ENCODE measurements at regions not wholly inside any gene's neighbourhood (a gene's known extent, or its start where the extent isn't known, plus 50 kb on each side); places are given as distances from the start of the nearest gene placed in this dataset.

DNA sequence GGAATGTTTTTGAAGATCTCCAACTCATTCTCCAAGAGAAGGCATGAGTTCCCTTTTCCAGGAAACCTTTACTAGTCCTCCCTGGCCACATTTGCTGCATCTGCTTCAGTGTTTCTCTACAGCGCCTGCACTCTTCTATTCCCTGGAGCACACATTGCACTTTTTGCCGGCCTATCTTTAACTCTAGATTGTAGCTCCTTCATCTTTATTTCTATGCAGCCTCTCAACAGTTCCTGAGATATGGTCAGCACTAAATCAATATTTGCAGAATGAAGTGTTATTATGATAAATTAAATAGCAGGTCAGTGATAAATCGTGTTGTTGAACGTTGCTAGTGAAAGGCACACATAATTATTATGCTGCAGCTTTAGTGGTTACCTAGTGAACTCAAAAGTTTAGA, 88.3 kb downstream of the VCX3A start:
- ATAC-seq (no peak), DNase-seq (ENCODE audit: low read depth in 1 of 2, low spot score in 1 of 2) (no peak), FAIRE-seq (no peak)
- H3K4me2 ChIP-seq = no peak overlapping the region
- TF ChIP-seq, protein P1, sequence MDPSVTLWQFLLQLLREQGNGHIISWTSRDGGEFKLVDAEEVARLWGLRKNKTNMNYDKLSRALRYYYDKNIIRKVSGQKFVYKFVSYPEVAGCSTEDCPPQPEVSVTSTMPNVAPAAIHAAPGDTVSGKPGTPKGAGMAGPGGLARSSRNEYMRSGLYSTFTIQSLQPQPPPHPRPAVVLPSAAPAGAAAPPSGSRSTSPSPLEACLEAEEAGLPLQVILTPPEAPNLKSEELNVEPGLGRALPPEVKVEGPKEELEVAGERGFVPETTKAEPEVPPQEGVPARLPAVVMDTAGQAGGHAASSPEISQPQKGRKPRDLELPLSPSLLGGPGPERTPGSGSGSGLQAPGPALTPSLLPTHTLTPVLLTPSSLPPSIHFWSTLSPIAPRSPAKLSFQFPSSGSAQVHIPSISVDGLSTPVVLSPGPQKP (IDR thresholded peaks at IDR 0.05; ENCODE audit: low read depth, low read length) = no peak
- TF ChIP-seq JUN (IDR thresholded peaks at IDR 0.05) (no peak), CBX2 (IDR thresholded peaks at IDR 0.05; ENCODE audit: borderline replicate concordance, low read depth) (no peak), ZSCAN20 (CRISPR knock-in tag; IDR thresholded peaks at IDR 0.05) (no peak), HDAC2 (IDR thresholded peaks at IDR 0.05) (no peak)
- WGBS (ENCODE audit: missing lambda C conversion rate) = 1% methylated on average over 4 of the region's 4 CpGs
- H3K27ac ChIP-seq = no peak overlapping the region
- H3K4me1 ChIP-seq = no peaks in the 10 kb centered on the region
- no peaks in the 10 kb centered on the region for H3K9me3 ChIP-seq
- no peak overlapping the region for H3K4me3 ChIP-seq
- ChIA-PET POLR2A (no interaction called here), CTCF (no interaction called here)

DNA sequence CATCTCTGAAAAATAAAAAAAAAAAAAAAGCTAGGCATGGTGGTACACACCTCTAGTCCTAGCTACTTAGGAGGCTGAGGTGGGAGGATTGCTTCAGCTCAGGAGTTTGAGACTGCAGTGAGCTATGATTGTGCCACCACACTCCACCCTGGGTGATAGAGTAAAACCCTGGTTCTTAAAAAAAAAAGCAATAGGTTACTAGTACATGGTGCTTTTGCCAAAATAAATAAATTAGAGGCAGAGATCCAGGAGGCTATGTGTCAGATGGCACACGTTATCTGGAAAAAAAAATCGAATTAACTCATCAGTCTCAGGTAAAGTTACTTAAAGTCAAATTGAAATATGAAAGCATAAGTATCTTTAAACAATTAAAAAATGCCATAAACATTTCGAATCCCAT, 94.3 kb downstream of the VCX3A start:
- H3K27ac ChIP-seq = no peak overlapping the region
- 2% methylated on average over 3 of the region's 3 CpGs for WGBS (ENCODE audit: missing lambda C conversion rate)
- no peak overlapping the region for H3K4me2 ChIP-seq
- no peak for ATAC-seq
- ChIA-PET CTCF (no interaction called here), POLR2A (no interaction called here)
- H3K9me3 ChIP-seq = no peaks in the 10 kb centered on the region
- DNase-seq (ENCODE audit: low read depth in 1 of 2, low spot score in 1 of 2) = no peak
- H3K4me3 ChIP-seq = no peak overlapping the region
- no peaks in the 10 kb centered on the region for H3K4me1 ChIP-seq
- no peak for FAIRE-seq
- TF ChIP-seq, protein P2, sequence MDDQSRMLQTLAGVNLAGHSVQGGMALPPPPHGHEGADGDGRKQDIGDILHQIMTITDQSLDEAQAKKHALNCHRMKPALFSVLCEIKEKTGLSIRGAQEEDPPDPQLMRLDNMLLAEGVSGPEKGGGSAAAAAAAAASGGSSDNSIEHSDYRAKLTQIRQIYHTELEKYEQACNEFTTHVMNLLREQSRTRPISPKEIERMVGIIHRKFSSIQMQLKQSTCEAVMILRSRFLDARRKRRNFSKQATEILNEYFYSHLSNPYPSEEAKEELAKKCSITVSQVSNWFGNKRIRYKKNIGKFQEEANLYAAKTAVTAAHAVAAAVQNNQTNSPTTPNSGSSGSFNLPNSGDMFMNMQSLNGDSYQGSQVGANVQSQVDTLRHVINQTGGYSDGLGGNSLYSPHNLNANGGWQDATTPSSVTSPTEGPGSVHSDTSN (IDR thresholded peaks at IDR 0.05) = no peak
- TF ChIP-seq, protein P3, sequence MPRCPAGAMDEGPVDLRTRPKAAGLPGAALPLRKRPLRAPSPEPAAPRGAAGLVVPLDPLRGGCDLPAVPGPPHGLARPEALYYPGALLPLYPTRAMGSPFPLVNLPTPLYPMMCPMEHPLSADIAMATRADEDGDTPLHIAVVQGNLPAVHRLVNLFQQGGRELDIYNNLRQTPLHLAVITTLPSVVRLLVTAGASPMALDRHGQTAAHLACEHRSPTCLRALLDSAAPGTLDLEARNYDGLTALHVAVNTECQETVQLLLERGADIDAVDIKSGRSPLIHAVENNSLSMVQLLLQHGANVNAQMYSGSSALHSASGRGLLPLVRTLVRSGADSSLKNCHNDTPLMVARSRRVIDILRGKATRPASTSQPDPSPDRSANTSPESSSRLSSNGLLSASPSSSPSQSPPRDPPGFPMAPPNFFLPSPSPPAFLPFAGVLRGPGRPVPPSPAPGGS (IDR thresholded peaks at IDR 0.05) = no peak
- TF ChIP-seq KDM1A (IDR thresholded peaks at IDR 0.05; ENCODE audit: low read depth) = no peak
- TF ChIP-seq, protein P4, sequence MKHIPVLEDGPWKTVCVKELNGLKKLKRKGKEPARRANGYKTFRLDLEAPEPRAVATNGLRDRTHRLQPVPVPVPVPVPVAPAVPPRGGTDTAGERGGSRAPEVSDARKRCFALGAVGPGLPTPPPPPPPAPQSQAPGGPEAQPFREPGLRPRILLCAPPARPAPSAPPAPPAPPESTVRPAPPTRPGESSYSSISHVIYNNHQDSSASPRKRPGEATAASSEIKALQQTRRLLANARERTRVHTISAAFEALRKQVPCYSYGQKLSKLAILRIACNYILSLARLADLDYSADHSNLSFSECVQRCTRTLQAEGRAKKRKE (CRISPR knock-in tag; IDR thresholded peaks at IDR 0.05; ENCODE audit: low read depth) = no peak
- no peak for TF ChIP-seq ZSCAN20 (CRISPR knock-in tag; IDR thresholded peaks at IDR 0.05)
- no peak for TF ChIP-seq CBX8 (IDR thresholded peaks at IDR 0.05)
- TF ChIP-seq, protein P5, sequence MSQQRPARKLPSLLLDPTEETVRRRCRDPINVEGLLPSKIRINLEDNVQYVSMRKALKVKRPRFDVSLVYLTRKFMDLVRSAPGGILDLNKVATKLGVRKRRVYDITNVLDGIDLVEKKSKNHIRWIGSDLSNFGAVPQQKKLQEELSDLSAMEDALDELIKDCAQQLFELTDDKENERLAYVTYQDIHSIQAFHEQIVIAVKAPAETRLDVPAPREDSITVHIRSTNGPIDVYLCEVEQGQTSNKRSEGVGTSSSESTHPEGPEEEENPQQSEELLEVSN (IDR thresholded peaks at IDR 0.05; ENCODE audit: borderline replicate concordance, low read depth) = no peak
- TF ChIP-seq RNF2 (IDR thresholded peaks at IDR 0.05; ENCODE audit: borderline replicate concordance, low read depth) = no peak
- TF ChIP-seq, protein P6, sequence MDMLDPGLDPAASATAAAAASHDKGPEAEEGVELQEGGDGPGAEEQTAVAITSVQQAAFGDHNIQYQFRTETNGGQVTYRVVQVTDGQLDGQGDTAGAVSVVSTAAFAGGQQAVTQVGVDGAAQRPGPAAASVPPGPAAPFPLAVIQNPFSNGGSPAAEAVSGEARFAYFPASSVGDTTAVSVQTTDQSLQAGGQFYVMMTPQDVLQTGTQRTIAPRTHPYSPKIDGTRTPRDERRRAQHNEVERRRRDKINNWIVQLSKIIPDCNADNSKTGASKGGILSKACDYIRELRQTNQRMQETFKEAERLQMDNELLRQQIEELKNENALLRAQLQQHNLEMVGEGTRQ (IDR thresholded peaks at IDR 0.05) = no peak
- TF ChIP-seq ZNF302 (CRISPR knock-in tag; IDR thresholded peaks at IDR 0.05) = no peak
- no peak for TF ChIP-seq RFX5 (IDR thresholded peaks at IDR 0.05)
- no peak for TF ChIP-seq POLR2AphosphoS2 (conservative IDR thresholded peaks at IDR 0.05; ENCODE audit: low read length)

DNA sequence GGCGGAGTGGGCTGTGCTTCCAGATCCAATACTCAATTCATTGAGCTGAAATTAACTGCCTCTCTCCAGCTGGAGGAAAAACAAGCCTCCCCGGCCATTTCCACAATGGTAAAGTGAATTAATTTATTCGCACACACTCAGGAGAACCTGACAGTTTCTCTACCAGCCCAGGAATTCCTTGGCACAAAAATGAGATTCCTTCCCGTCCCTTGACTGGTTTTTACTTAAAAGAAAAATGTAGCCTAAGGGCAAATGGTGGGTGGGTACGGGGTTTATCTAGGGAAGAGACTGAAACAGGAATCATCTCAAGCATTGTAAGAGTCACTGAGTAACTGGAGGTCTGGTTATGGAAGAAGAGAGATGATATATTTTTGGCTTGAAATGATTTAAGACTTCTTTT, 102.7 kb downstream of the VCX3A start:
- POLR2A ChIA-PET = no interaction called here
- TF ChIP-seq POLR2AphosphoS2 (conservative IDR thresholded peaks at IDR 0.05; ENCODE audit: low read length) = no peak
- no peak for TF ChIP-seq ESRRA (IDR thresholded peaks at IDR 0.05; ENCODE audit: borderline replicate concordance, low read length)
- TF ChIP-seq, protein P5 (IDR thresholded peaks at IDR 0.05; ENCODE audit: borderline replicate concordance, low read depth) = no peak
- TF ChIP-seq RCOR1 (IDR thresholded peaks at IDR 0.05; ENCODE audit: low read depth, low read length) = no peak
- TF ChIP-seq HOXB13 (CRISPR knock-in tag; IDR thresholded peaks at IDR 0.05; ENCODE audit: low read depth) = no peak
- TF ChIP-seq EHF (CRISPR knock-in tag; IDR thresholded peaks at IDR 0.05) = no peak
- no peak for TF ChIP-seq FOXS1 (CRISPR knock-in tag; IDR thresholded peaks at IDR 0.05)
- TF ChIP-seq MAZ (IDR thresholded peaks at IDR 0.05; ENCODE audit: borderline replicate concordance, low read depth, low read length) = no peak
- TF ChIP-seq, protein P6 (IDR thresholded peaks at IDR 0.05) = no peak
- no peak for TF ChIP-seq NPAS2 (CRISPR knock-in tag; IDR thresholded peaks at IDR 0.05; ENCODE audit: borderline replicate concordance)
- TF ChIP-seq, protein P7, sequence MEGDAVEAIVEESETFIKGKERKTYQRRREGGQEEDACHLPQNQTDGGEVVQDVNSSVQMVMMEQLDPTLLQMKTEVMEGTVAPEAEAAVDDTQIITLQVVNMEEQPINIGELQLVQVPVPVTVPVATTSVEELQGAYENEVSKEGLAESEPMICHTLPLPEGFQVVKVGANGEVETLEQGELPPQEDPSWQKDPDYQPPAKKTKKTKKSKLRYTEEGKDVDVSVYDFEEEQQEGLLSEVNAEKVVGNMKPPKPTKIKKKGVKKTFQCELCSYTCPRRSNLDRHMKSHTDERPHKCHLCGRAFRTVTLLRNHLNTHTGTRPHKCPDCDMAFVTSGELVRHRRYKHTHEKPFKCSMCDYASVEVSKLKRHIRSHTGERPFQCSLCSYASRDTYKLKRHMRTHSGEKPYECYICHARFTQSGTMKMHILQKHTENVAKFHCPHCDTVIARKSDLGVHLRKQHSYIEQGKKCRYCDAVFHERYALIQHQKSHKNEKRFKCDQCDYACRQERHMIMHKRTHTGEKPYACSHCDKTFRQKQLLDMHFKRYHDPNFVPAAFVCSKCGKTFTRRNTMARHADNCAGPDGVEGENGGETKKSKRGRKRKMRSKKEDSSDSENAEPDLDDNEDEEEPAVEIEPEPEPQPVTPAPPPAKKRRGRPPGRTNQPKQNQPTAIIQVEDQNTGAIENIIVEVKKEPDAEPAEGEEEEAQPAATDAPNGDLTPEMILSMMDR (IDR thresholded peaks at IDR 0.05) = no peak
- no peak for TF ChIP-seq BHLHE40 (IDR thresholded peaks at IDR 0.05; ENCODE audit: low read depth, low read length)
- TF ChIP-seq CBX8 (IDR thresholded peaks at IDR 0.05) = no peak

More for the DNA sequence above, 102.7 kb downstream of the VCX3A start:
- ATAC-seq = no peak
- Histone ChIP-seq H3K9me3 (no peaks in the 10 kb centered on the region), H3K27ac (no peak overlapping the region), H3K4me1 (no peaks in the 10 kb centered on the region), H3K4me2 (no peak overlapping the region), H3K4me3 (no peak overlapping the region)
- CTCF ChIA-PET = no interaction called here
- 9% methylated on average over 5 of the region's 5 CpGs for WGBS (ENCODE audit: missing lambda C conversion rate)
- no peak for FAIRE-seq
- DNase-seq (ENCODE audit: low read depth in 1 of 2, low spot score in 1 of 2) = no peak
